ENCODE measurements at regions not wholly inside any gene's neighbourhood (a gene's known extent, or its start where the extent isn't known, plus 50 kb on each side); places are given as distances from the start of the nearest gene placed in this dataset.

DNA sequence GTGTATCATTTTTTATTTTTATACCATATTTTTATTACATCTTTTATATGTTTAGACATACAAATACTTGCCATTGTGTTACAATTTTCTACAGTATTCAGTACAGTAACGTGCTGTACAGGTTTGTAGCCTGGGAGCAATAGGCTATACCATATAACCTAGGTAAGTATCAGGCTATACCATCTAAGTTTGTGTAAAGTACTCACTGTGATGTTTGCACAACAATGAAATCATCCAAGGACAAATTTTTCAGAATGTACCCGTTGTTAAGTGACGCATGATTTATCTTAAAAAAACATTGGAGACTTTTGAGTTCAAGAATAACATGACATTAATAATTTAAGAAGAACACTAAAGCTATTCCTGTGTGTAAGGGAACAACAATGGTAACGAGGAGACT is 96.0 kb upstream of the LEF1 start:
- ATAC-seq (no peak), DNase-seq (no peak)
- intact Hi-C loops (cut with micrococcal nuclease) = no loop called here

DNA sequence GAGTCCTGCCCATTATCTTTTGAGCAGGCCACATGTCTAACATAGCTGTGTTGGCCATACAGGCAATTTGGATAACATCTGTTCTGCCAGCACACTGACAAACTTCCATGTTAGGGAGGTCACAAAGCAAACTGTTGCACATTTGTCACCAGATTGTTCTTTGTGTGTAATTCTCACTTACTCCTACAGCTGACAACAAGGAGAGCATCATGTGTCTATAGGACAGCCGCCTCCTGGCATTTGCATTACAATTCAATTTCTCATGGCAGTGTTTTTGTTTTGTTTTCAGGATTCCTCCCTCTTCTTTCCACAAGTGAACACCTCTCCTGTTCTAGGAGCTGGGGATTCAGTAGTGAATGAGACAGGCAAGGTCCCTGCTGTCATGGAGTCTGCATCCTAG is 94.3 kb upstream of the LEF1 start:
- ATAC-seq (no peak), DNase-seq (no peak)
- intact Hi-C loops (cut with micrococcal nuclease) = no loop called here

DNA sequence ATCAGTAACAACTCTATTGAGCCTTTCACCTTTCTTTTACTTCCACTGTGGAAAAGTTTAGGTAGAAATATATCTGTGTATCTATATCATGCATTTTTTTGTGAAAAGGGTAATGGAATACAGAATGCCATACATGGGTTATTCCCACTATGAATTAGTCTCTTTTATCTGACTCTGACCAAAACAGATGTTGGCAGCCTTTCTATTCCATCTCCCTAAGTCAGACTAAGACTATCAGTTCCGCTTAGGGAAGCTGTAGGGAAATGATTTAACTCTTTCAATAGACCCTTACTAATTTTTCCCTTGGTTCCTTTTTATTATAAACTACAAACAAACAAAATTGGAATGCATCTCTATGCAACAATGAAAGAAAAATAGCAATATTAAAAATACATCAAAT is 92.3 kb upstream of the LEF1 start:
- DNase-seq (no peak), ATAC-seq (no peak)
- intact Hi-C loops (cut with micrococcal nuclease) = no loop called here

DNA sequence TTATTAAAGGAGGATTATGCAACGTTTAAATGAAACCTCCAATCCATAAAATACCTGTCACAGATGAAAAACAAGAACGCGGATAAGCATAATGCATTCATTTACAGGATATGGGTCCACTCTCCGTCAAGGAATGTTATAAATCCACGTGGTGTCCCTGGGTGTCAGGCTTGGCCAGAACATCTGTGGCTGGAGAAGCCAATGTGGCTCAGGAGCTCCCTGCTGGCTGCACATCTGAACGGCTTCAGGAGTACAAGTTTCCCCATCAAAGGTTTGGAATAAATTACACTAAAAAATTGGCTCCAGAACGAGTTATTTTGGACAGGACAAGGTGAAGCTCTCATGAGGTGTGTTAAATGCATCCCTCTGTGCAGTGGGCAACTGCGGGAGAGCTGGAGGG is 87.8 kb upstream of the LEF1 start:
- no peak for ATAC-seq
- DNase-seq = no peak
- intact Hi-C loops (cut with micrococcal nuclease) = no loop called here

DNA sequence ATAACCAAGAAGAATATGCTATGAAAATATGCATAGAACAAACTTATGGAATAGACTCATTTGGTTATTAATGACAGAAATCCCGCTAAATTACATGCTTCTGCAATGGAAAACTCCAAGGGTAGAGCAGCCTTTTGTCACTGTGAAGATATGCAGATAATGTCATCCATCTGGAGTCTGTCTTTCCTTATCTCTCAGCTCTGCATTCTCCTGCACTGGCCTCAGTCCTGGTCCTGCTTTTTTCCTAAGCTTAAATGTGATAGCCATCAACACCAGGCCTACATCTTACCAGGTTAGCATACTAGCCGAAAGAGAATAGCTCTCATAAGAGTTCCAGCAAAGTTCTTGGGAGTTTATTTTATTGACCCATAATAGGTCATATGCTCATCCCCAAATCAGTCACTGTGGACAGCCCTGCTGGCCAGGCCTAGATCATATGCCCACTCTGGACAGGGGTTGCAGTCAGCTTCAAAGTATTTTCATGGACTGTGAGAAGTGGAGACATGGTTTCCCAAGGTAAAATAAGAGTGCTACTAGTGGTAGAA is 86.5 kb upstream of the LEF1 start:
- DNase-seq = no peak
- intact Hi-C loops (cut with micrococcal nuclease) = no loop called here
- no peak for ATAC-seq

DNA sequence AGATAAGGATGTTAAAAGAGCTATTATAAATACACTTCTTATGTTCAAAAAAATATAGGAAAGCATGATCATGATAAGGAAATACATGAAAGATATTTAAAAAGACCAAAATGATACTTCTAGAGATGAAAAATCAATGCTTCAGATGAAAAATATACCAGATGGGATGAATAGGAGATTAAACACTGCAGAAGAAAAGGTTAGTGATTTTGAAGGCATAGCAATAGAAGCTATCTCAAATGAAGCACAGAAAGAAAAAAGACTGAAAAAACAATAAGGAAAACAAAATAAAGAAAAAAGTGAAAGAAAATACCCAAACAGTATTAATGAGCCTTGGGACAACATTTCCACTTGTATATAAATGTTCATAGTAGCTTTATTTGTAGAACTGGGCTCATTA is 80.7 kb upstream of the LEF1 start:
- intact Hi-C loops (cut with micrococcal nuclease) = no loop called here
- ATAC-seq (no peak), DNase-seq (no peak)

DNA sequence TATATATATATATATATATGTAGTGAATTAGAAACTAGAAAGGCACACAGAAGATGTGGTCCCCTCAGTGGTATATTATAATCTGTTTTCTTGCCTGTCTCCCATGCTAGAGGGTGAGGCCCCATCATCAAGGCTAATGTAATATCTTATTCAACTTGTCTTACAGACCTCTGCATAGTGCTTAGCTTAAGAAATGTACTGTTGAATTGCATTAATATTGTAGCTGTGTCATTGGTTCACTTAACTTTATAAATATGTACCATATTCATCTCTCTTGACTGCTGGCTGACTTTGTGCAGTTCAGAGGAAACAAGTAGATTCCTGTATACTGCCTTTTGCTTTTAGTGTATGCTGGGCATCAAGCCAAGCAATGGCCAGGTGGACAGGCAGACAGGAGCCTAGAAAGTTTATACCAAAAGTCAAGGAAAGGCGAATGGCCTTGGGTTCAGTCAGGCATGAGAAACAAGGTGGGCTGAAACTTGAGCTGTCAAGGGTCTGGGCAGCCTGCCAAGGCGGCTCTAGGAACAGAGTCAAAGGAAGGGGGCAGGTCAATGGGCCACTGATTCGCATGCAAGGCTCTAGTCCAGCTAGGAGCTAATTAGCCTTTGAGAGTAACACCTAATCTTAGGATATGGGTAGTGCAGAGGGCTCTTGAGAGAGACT is 78.8 kb upstream of the LEF1 start:
- intact Hi-C loops (cut with micrococcal nuclease) = no loop called here
- DNase-seq = peak; percentile 24

DNA sequence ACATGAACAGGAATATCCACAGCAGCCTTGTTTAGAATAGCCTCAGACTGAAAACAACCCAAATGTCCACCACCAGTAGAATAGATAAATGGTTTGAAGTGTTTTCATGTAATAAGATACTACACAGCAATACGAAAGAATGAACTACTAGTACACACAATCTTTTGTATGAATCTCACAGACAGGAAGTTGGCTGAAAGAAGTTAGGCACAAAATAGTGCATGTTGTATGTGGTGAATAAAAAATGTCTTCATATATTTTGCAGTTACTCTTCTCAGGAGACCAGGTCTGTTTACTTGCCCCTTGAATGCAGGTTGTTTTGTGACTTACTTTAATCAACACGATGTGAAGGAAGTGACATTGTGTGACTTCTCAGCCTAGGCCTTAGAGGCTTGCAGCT is 75.9 kb upstream of the LEF1 start:
- intact Hi-C loops (cut with micrococcal nuclease) = no loop called here
- DNase-seq (no peak), ATAC-seq (no peak)

More for the DNA sequence above, 78.8 kb upstream of the LEF1 start:
- ATAC-seq = no peak

DNA sequence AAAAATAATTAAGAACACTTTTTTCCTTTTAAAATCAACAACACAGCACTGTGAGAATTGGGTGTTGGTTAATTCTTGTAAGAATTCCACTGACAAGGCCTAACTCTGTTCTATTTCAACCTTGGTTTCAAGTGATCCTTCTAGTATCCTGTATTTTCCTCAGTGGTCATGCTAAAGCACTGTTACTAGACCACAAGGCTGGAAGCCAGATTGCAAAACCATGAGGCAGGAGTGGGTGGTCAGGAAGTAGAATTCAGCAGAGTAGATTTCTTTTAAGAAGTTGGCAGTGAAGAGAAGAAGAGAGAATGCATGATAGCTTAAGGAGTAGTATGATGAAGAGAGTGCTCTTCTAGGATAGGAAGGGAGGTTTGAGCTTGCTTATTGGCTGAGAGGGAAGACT is 71.6 kb upstream of the LEF1 start:
- no peak for ATAC-seq
- intact Hi-C loops (cut with micrococcal nuclease) = no loop called here
- DNase-seq = no peak

DNA sequence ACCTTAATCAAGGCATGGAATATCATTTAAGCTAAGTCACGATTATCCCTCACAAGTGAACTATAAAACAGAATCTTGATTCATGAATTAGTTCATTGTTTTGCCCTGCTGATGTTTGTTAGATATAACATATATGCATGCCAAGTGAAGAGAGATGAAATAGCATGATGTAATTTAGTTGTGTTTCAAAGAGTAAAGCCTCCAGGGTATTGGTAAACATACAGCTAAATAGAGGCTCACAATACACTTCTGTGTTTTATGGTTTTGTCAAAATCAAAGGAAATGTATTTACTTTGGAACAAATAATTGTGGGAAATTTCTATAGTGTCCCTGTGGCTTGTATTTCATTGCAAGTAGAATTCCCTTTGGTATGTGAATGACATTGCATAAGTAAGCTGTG is 69.0 kb upstream of the LEF1 start:
- intact Hi-C loops (cut with micrococcal nuclease) = loop anchor here (10.0 kb wide), 1 partner anchor 77 kb away; no protein-coding TSS in a partner anchor
- DNase-seq = no peak
- no peak for ATAC-seq

DNA sequence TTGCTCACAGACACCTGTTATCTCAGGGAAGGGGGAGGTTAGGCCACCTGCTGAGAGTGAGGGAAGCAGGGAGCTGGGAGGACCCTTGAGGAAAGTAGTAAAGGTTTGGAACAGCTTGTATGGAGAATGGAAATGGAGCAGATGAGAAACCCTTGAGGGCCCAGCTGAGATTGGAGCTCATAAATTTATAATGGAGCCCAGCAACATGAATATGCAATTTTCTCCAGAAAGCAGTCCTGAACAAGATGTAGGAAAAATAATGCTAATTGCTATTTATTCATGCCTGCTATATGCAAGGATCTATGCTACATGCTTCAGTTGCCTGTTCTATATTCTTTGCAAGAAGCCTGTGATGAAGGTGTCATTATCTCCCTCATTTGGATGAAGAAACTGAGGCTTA is 67.5 kb upstream of the LEF1 start:
- DNase-seq (no peak), ATAC-seq (no peak)
- intact Hi-C loops (cut with micrococcal nuclease) = loop anchor here (10.0 kb wide), 1 partner anchor 79 kb away; no protein-coding TSS in a partner anchor

DNA sequence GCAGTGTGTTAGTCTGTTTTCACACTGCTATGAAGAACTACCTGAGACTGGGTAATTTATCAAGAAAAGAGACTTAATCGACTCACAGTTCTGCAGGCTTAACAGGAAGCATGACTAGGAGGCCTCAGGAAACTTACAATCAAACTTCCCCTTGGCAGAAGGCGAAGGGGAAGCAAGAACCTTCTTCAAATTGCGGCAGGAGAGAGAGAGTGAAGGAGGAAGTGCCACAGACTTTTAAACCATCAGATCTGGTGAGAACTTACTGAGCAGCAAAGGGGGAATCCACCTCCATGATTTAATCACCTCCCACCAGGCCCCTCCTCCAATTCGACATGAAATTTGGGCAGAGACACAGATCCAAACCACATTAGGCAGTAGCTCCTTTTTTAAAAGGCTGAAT is 59.2 kb upstream of the LEF1 start:
- DNase-seq = no peak
- ATAC-seq = no peak
- intact Hi-C loops (cut with micrococcal nuclease) = no loop called here

DNA sequence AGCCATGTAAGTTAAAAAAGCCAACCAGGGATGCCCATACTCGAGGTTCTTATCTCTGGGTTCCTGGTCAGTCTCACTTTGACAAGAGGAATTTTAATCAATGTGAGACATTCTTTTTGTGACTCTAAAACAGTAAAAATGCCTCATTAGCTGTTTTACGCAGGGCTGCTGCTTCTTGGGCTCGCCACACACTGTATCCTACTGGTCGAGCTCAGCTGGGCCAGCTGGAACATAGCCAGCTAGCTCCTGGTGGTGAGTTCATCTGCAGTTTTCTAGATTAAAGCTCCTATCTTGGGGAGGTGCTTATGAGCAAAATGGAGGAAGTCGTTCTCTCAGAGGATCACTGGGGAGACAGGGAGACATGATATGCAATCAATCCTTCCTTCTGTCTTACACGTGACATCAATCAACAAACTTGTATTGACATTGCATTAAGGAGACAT is 55.9 kb upstream of the LEF1 start:
- intact Hi-C loops (cut with micrococcal nuclease) = no loop called here
- ATAC-seq = no peak
- peak; percentile 34 for DNase-seq

DNA sequence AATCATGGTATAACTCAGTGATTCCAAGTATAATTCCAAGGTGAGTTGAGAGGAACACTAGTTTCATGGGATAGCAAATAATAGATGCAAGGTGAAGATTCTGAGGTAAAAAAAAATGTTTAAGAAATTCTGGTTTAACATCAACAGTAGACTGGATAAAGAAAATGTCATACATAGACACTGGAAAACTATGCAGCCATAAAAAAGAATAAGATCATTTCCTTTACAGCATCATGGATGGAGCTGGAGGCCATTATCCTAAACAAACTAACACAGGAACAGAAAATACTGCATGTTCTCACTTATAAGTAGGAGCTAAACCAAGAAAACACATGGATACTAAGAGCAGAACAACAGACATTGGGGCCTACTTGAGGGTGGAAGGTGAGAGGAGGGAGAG is 54.6 kb upstream of the LEF1 start:
- intact Hi-C loops (cut with micrococcal nuclease) = no loop called here

DNA sequence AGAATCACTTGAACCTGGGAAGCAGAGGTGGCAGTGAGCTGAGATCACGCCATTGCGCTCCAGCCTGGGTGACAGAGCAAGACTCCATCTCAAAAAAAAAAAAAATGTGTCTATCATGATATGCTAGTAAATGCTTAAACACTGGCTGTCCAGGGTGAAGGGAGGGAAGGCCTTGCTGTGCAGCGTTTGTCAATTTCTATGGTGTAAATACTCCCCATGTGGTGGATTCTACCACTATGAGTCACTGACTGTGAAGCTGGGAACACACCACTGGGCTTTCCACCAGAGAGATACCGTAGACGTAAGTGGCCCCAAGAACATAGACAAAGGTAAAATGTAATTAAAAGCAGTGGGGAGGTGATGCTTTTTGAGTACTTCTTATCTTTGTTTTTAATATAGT is 51.3 kb upstream of the LEF1 start:
- intact Hi-C loops (cut with micrococcal nuclease) = no loop called here
- DNase-seq (no peak), ATAC-seq (no peak)

More for the DNA sequence above, 54.6 kb upstream of the LEF1 start:
- ATAC-seq (no peak), DNase-seq (no peak)

Measured in left ventricle myocardium superior (tissue), 1 donor.